Neural progenitor cell (in vitro differentiated cells): ENCODE measurements at regions not wholly inside any gene's neighbourhood (a gene's known extent, or its start where the extent isn't known, plus 50 kb on each side); places are given as distances from the start of the nearest gene placed in this dataset.

Source experiments
- DNase-seq: peaks from one replicate; pipeline ENCODE4 v3.0.0-alpha.2; 2016; ENCODE audit warnings: low spot score
- H2AFZ ChIP-seq: fragments of 200-600 bp; sonication (generic); replicated peaks from 2 replicates; pipeline ENCODE4 v1.6.1; 2016; ENCODE audit warnings: antibody characterized with exemption
- H3F3A ChIP-seq: fragments of 200-600 bp; sonication (generic); 2 replicates; pipeline ENCODE4 v1.6.1; 2016; ENCODE audit warnings: antibody characterized with exemption, low read depth
- H3K27ac ChIP-seq: fragments of 200-600 bp; sonication (generic); 2 replicates; pipeline ENCODE4 v1.5.1; 2016; ENCODE audit warnings: mild to moderate bottlenecking
- H3K27me3 ChIP-seq: fragments of 200-600 bp; sonication (generic); 2 replicates; pipeline ENCODE4 v1.6.1; 2016; ENCODE audit warnings: mild to moderate bottlenecking, moderate library complexity
- H3K36me3 ChIP-seq: fragments of 200-600 bp; sonication (generic); 2 replicates; pipeline ENCODE4 v1.5.1; 2016
- H3K4me1 ChIP-seq: fragments of 200-600 bp; sonication (generic); 2 replicates; pipeline ENCODE4 v1.6.1; 2016; ENCODE audit warnings: mixed run types
- H3K4me2 ChIP-seq: fragments of 200-600 bp; sonication (generic); 2 replicates; pipeline ENCODE4 v1.6.1; 2016
- H3K4me3 ChIP-seq: fragments of 200-600 bp; sonication (generic); 2 replicates; pipeline ENCODE4 v1.5.1; 2016
- H3K79me2 ChIP-seq: fragments of 200-600 bp; sonication (generic); 2 replicates; pipeline ENCODE4 v1.6.1; 2016; ENCODE audit warnings: low read depth
- H3K9ac ChIP-seq: fragments of 200-600 bp; sonication (generic); 2 replicates; pipeline ENCODE4 v1.6.1; 2016
- H3K9me3 ChIP-seq: fragments of 200-600 bp; sonication (generic); 2 replicates; pipeline ENCODE4 v1.5.1; 2016; ENCODE audit warnings: low read depth
- H4K20me1 ChIP-seq: fragments of 200-600 bp; sonication (generic); 2 replicates; pipeline ENCODE4 v1.6.1; 2016; ENCODE audit warnings: low read depth
- H3K27ac Mint-ChIP-seq: 3 replicates; pipeline ENCODE4 v1.8.0; 2021; ENCODE audit warnings: mixed read lengths
- H3K27me3 Mint-ChIP-seq: 2 replicates; pipeline ENCODE4 v1.8.0; 2022; ENCODE audit warnings: low read depth, mild to moderate bottlenecking, inconsistent platforms, moderate library complexity, mixed read lengths; ENCODE audit not compliant: insufficient read depth
- H3K36me3 Mint-ChIP-seq: 3 replicates; pipeline ENCODE4 v1.8.0; 2021; ENCODE audit warnings: mixed read lengths
- H3K4me1 Mint-ChIP-seq: 3 replicates; pipeline ENCODE4 v1.8.0; 2021; ENCODE audit warnings: mixed read lengths
- H3K4me3 Mint-ChIP-seq: 3 replicates; pipeline ENCODE4 v1.8.0; 2021; ENCODE audit warnings: mild to moderate bottlenecking, moderate library complexity, mixed read lengths
- H3K9me3 Mint-ChIP-seq: 3 replicates; pipeline ENCODE4 v1.8.0; 2020; ENCODE audit warnings: mixed read lengths
- EZH2 ChIP-seq: fragments of 200-600 bp; sonication (generic); IDR thresholded peaks from 2 replicates; pipeline ENCODE4 v1.6.1; 2017; ENCODE audit warnings: antibody characterized with exemption, mild to moderate bottlenecking, moderate library complexity
- EZH2phosphoT487 ChIP-seq: fragments of 200-600 bp; sonication (generic); IDR thresholded peaks from 2 replicates; pipeline ENCODE4 v1.6.1; 2017; ENCODE audit warnings: antibody characterized with exemption
- TF ChIP-seq, protein P1 (sequence below): fragments of 200-600 bp; sonication (generic); IDR thresholded peaks from 2 replicates; pipeline ENCODE4 v1.5.1; 2017; ENCODE audit warnings: antibody characterized with exemption, mild to moderate bottlenecking

DNA sequence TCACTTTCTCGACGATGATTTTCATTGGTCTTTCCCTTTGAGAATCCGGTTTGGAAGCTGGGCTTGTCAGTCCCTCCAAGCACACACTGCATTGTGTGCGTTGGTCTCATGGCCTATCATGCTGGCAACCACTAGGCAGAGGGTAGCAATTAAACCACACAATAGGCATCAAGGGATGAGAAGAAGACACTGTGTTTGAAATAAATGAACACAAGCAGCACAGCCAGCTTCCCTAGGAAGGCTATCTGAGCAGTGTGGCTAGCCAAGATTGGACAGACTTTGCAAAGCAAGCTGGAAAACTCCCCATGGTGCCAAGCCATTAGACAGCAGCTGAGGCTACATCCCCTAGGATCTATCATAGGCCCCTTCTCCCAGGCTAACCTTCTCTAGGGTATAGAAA lies 288.7 kb downstream of the NUF2 start:
- no peaks in the 10 kb centered on the region for H3K79me2 ChIP-seq
- Mint-ChIP-seq H3K36me3 (no peaks in the 10 kb centered on the region), H3K27me3 (peaks cover 2% of the 10 kb centered on the region), H3K27ac (no peak overlapping the region), H3K4me1 (peaks cover 2% of the 10 kb centered on the region), H3K9me3 (no peaks in the 10 kb centered on the region), H3K4me3 (no peak overlapping the region)
- H3K9me3 ChIP-seq: no peaks in the 10 kb centered on the region
- H2AFZ ChIP-seq: no peak overlapping the region
- H3K4me2 ChIP-seq: peak overlapping the region; percentile 12
- no peak overlapping the region for H3K4me3 ChIP-seq
- no peak overlapping the region for H3K9ac ChIP-seq
- H3K27ac ChIP-seq: no peak overlapping the region
- no peaks in the 10 kb centered on the region for H3K36me3 ChIP-seq
- DNase-seq: peak; percentile 22
- H3K4me1 ChIP-seq: peaks cover 40% of the 10 kb centered on the region
- H3K27me3 ChIP-seq: no peaks in the 10 kb centered on the region
- peaks cover 7% of the 10 kb centered on the region for H3F3A ChIP-seq
- no peaks in the 10 kb centered on the region for H4K20me1 ChIP-seq
- TF ChIP-seq, protein P1, sequence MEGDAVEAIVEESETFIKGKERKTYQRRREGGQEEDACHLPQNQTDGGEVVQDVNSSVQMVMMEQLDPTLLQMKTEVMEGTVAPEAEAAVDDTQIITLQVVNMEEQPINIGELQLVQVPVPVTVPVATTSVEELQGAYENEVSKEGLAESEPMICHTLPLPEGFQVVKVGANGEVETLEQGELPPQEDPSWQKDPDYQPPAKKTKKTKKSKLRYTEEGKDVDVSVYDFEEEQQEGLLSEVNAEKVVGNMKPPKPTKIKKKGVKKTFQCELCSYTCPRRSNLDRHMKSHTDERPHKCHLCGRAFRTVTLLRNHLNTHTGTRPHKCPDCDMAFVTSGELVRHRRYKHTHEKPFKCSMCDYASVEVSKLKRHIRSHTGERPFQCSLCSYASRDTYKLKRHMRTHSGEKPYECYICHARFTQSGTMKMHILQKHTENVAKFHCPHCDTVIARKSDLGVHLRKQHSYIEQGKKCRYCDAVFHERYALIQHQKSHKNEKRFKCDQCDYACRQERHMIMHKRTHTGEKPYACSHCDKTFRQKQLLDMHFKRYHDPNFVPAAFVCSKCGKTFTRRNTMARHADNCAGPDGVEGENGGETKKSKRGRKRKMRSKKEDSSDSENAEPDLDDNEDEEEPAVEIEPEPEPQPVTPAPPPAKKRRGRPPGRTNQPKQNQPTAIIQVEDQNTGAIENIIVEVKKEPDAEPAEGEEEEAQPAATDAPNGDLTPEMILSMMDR: no peak
- TF ChIP-seq EZH2 (no peak), EZH2phosphoT487 (no peak)

DNA sequence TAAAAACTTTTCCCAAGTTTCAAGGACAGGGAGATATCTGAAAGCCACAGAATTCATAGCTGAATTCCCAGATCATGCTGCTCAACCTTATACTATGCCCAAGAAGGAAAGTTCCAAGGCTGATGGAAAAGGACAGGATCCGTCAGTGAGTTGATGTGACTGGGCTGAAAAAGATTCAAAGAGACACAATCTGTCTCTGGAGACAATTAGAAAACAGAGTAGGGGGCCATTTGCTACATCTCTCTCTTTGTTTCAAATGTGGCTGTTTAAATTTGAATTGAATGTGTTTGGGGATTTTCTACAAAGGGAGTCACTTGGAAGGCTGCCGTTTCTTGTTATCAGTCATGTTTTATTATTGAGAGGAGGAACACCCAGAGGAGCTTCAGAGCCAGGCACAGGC lies 292.6 kb downstream of the NUF2 start:
- H3K4me2 ChIP-seq: peak overlapping the region; percentile 45
- H3K4me3 ChIP-seq: no peak overlapping the region
- no peak overlapping the region for H3K27ac ChIP-seq
- H3K4me1 Mint-ChIP-seq: peaks cover 2% of the 10 kb centered on the region
- H3K9ac ChIP-seq: no peak overlapping the region
- no peaks in the 10 kb centered on the region for H3K27me3 ChIP-seq
- H3K9me3 ChIP-seq: peaks cover 2% of the 10 kb centered on the region
- no peak overlapping the region for H3K4me3 Mint-ChIP-seq
- no peak for TF ChIP-seq EZH2phosphoT487
- TF ChIP-seq, protein P1: no peak
- no peak for TF ChIP-seq EZH2
- H3K4me1 ChIP-seq: peaks cover 40% of the 10 kb centered on the region
- H3K79me2 ChIP-seq: no peaks in the 10 kb centered on the region
- H3K36me3 ChIP-seq: no peaks in the 10 kb centered on the region
- H3K27ac Mint-ChIP-seq: no peak overlapping the region
- DNase-seq: peak; percentile 8
- peaks cover 2% of the 10 kb centered on the region for H3K27me3 Mint-ChIP-seq
- H4K20me1 ChIP-seq: no peaks in the 10 kb centered on the region
- no peaks in the 10 kb centered on the region for H3K36me3 Mint-ChIP-seq
- H3F3A ChIP-seq: peaks cover 7% of the 10 kb centered on the region
- H3K9me3 Mint-ChIP-seq: no peaks in the 10 kb centered on the region
- H2AFZ ChIP-seq: peak overlapping the region; percentile 79

DNA sequence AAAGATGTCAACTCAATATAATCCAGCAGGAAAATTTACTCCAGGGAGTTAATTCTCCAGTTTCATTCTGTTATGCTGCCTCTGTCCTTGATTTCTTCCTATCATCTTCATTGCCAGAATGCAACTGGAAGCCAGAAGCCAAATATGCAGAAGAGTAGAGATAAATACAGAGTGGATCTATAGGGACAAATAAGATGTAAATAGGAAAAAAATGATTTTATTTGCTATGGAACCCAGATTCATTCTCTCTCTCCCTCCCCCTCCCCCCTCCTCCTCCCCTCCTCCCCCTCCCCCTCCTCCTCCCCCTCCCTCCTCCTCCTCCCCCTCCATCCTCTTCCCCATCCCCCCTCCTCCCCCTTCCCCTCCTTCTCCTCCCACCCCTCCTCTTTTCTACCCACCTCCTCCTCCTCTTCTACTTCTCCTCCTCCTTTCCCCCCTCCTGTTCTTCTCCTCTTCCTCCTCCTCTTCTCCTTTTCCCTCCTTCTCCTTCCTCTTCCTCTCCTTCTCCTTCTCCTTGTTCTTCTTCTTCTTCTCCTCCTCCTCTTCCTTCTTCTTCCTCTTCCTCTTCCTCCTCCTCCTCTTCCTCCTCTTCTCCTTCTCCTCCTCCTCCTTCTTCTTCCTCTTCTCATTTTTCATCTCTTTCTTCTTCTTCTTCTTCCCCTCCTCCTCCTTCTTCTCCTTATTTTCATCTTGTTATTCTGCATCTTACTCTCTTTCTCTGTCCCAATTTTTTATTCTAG lies 306.4 kb downstream of the NUF2 start:
- H3K4me1 ChIP-seq: no peaks in the 10 kb centered on the region
- no peak overlapping the region for H3K27ac Mint-ChIP-seq
- H3K36me3 Mint-ChIP-seq: peaks cover 2% of the 10 kb centered on the region
- H2AFZ ChIP-seq: no peak overlapping the region
- no peak overlapping the region for H3K27ac ChIP-seq
- no peaks in the 10 kb centered on the region for H3K4me1 Mint-ChIP-seq
- H3K36me3 ChIP-seq: peaks cover 5% of the 10 kb centered on the region
- no peak for TF ChIP-seq EZH2
- TF ChIP-seq, protein P1: no peak
- no peak for TF ChIP-seq EZH2phosphoT487
- no peaks in the 10 kb centered on the region for H3K27me3 Mint-ChIP-seq
- H3K27me3 ChIP-seq: no peaks in the 10 kb centered on the region
- no peak overlapping the region for H3K4me3 Mint-ChIP-seq
- no peaks in the 10 kb centered on the region for H3F3A ChIP-seq
- no peak overlapping the region for H3K4me2 ChIP-seq
- peaks cover 11% of the 10 kb centered on the region for H3K9me3 ChIP-seq
- H3K79me2 ChIP-seq: no peaks in the 10 kb centered on the region
- no peaks in the 10 kb centered on the region for H4K20me1 ChIP-seq
- DNase-seq: no peak
- H3K9ac ChIP-seq: no peak overlapping the region
- peaks cover 26% of the 10 kb centered on the region for H3K9me3 Mint-ChIP-seq
- no peak overlapping the region for H3K4me3 ChIP-seq
